Stimulated activated CD4-positive, alpha-beta T cell treated with anti-CD3 and anti-CD28 coated beads, Interleukin-1b, Interleukin-23, amount 100 ng/mL, for 48 hours (primary cell): ENCODE measurements at regions not wholly inside any gene's neighbourhood (a gene's known extent, or its start where the extent isn't known, plus 50 kb on each side); places are given as distances from the start of the nearest gene placed in this dataset.

Experiments used
- DNase-seq: peaks from one replicate; pipeline ENCODE4 v3.0.0-alpha.2; 2020

- DNase-seq: no peak
Observed at GRCh38 chr6:91573826-91574416, 987.0 kb upstream of the MAP3K7 start.

GRCh38 chr6:91572878-91573277 lies 986.0 kb upstream of the MAP3K7 start:
- no peak for DNase-seq

- no peak for DNase-seq
Observed at GRCh38 chr6:91569071-91569470, 982.2 kb upstream of the MAP3K7 start.

- no peak for DNase-seq
Observed at GRCh38 chr6:91566467-91566866, 979.6 kb upstream of the MAP3K7 start.

- DNase-seq: no peak
Observed at GRCh38 chr6:91565207-91565606, 978.3 kb upstream of the MAP3K7 start.

GRCh38 chr6:91562955-91563354 lies 976.1 kb upstream of the MAP3K7 start:
- DNase-seq: no peak

GRCh38 chr6:91560409-91560808 lies 973.5 kb upstream of the MAP3K7 start:
- DNase-seq: no peak

- no peak for DNase-seq
Observed at GRCh38 chr6:91540902-91541301, 954.0 kb upstream of the MAP3K7 start.

- no peak for DNase-seq
Observed at GRCh38 chr6:91539456-91539855, 952.6 kb upstream of the MAP3K7 start.

GRCh38 chr6:91538622-91539021 lies 951.8 kb upstream of the MAP3K7 start:
- no peak for DNase-seq

GRCh38 chr6:91534614-91535013 lies 947.7 kb upstream of the MAP3K7 start:
- no peak for DNase-seq

GRCh38 chr6:91523511-91523910 lies 936.6 kb upstream of the MAP3K7 start:
- no peak for DNase-seq

- DNase-seq: no peak
Observed at GRCh38 chr6:91521999-91522398, 935.1 kb upstream of the MAP3K7 start.

- no peak for DNase-seq
Observed at GRCh38 chr6:91509711-91510110, 922.8 kb upstream of the MAP3K7 start.

- DNase-seq: no peak
Observed at GRCh38 chr6:91509039-91509438, 922.2 kb upstream of the MAP3K7 start.

GRCh38 chr6:91506509-91506908 lies 919.6 kb upstream of the MAP3K7 start:
- no peak for DNase-seq

- DNase-seq: no peak
Observed at GRCh38 chr6:91505199-91505598, 918.3 kb upstream of the MAP3K7 start.

GRCh38 chr6:91501930-91502329 lies 915.1 kb upstream of the MAP3K7 start:
- DNase-seq: no peak

GRCh38 chr6:91500689-91501303 lies 913.9 kb upstream of the MAP3K7 start:
- DNase-seq: no peak

GRCh38 chr6:91498576-91498975 lies 911.7 kb upstream of the MAP3K7 start:
- no peak for DNase-seq

GRCh38 chr6:91497770-91498169 lies 910.9 kb upstream of the MAP3K7 start:
- no peak for DNase-seq

GRCh38 chr6:91490671-91491301 lies 903.9 kb upstream of the MAP3K7 start:
- no peak for DNase-seq

GRCh38 chr6:91487696-91488392 lies 901.0 kb upstream of the MAP3K7 start:
- no peak for DNase-seq

- no peak for DNase-seq
Observed at GRCh38 chr6:91486200-91486599, 899.3 kb upstream of the MAP3K7 start.
